NAMALWA (cell line): ENCODE measurements at regions not wholly inside any gene's neighbourhood (a gene's known extent, or its start where the extent isn't known, plus 50 kb on each side); places are given as distances from the start of the nearest gene placed in this dataset.
A peak's percentile ranks its signal among the peaks of the same experiment; 100 is the strongest.
"Not testable (repeated sequence)": the region's sequence is repeated elsewhere in the genome, so short reads cannot be mapped to it uniquely, and the experiment has no call there.

ENCODE experiments used
- DNase-seq: peaks from one replicate; pipeline ENCODE4 v3.0.0-alpha.2; 2015; ENCODE audit warnings: low spot score

DNA sequence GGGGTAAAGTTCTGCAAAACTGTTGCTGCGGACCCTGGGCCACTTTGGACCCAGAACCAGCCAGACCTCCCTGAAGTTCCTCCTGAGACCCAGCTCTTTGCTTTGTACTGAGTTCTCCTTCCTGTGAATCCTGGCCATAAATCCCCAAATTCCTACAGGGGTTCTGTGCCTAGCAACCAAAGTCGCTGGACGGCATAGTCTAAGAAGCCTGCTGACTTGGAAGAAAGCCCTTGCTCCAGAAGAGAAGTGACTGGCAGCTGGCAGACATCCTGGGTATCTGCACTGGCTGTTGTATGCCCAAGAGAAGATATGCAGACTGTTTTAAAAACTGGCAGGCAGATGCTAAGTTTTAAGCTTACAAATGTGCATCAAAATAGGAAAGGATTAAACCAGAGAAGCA, 99.9 kb upstream of the SLC24A4 start:
- no peak for DNase-seq

- no peak for DNase-seq
Observed at GRCh38 chr14:92224358-92224954, 98.5 kb upstream of the SLC24A4 start.

DNA sequence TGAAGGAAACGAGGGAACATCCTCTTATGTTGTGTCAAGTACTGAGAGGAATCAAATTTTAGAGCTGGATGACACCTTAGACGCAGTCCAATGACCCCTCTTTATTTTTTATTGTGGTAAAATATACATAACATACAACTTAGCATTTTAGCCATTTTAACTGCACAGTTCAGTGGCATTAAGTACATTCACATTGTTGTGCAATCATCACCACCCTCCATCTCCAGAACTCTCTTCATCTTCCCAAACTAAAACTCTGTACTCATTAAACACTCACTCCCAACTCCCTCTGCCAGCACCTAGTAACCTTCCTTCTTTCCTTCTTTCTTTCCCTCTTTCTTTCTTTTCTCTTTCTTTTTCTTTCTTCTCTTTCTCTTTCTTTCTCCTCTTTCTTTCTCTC, 97.2 kb upstream of the SLC24A4 start:
- DNase-seq, result no peak

DNA sequence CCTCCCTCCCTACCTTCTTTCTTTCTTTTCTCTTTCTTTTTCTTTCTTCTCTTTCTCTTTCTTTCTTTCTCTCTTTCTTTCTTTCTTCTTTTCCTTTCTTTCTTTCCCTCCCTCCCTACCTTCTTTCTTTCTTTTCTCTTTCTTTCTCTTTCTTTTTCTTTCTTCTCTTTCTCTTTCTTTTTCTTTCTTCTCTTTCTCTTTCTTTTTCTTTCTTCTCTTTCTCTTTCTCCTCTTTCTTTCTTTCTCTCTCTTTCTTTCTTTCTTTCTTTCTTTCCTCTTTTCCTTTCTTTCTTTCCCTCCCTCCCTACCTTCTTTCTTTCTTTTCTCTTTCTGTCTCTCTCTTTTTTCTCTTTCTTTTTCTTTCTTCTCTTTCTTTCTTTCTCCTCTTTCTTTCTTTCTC, 96.8 kb upstream of the SLC24A4 start:
- not testable (repeated sequence) for DNase-seq

DNA sequence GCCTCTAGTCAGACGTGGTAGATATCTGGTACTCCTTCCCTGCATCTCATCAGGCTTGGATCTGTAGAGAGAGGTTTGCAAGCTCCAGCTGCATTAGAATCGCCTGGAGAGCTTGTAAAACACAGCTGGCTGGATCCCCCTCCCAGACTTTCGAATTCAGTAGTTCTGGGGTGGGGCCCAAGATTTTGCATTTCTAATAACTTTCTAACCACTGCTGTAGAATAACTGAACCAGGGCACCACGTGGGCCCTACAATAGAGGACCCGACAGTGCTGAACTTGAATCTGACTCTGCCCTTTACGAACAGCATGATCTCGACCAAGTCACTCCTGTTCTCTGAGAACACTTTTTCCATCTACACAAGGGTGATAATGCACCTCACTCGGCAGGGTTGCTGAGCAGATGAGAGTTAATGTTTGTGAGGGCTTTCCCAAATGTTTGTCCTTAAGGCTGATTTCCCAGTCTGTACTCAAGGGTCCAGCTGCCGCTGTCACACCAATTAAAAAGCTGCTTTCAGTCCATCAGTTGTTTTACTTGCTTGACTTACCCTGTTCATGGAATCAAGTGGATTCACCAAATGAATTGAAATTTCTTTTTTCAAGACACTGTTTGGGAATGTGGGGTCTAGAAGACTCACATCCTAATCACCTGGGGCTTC, 86.6 kb upstream of the SLC24A4 start:
- no peak for DNase-seq

DNA sequence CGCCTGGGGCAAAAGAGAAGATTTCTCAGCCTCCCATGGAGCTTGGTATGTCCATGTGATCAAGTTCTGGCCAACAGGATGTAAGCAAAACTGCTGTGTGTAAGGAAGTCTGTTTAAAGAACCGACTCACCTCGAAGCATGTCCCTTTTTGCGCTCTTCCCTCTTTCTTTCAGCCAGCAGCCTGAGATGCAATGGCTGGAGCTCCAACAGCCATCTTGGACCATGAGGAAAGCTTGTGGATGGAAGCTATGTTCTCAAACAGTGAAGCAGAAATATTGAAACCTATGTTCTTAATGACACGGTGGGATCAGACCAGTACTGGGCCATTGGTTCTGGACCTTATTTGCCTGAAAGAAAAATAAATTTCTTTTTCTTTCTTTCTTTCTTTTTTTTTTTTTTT, 82.3 kb upstream of the SLC24A4 start:
- DNase-seq, result no peak

GRCh38 chr14:92241966-92242595, 80.9 kb upstream of the SLC24A4 start:
- no peak for DNase-seq

DNA sequence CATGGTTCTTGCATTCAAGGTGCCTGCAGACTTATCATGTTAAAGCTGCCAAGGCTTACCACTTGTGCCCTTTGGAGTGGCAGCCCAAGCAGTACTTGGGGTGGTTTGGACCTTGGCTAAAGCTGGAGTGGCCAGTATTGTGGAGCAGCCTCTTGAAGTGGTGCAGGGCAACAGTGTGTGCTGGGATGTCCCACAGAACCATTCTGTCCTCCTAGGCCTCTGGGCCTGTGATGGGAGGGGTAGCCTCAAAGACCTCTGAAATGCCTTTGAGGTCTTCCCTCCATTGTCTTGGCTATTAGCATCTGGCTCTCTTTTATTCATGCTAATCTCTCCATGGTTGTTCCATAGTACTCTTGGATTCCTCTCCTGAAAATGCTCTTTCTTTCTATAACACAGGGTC, 78.2 kb upstream of the SLC24A4 start:
- DNase-seq, result no peak

DNA sequence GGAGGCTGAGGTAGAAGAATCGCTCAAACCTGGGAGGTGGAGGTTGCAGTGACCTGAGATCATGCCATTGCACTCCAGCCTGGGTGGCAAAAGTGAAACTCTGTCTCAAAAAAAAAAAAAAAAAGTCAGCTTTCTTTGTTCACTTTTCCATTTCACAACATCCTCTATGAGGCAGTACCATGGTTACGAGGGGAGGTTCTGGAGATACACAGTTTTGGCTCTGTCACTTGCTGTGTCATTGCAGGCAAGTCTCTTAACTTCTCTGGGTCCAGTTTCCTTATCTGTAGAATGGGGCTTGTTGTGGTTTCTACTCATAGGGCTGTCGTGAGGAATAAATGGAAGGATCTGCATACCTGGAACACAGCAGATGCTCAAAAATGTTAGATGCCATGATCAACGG, 75.6 kb upstream of the SLC24A4 start:
- no peak for DNase-seq

GRCh38 chr14:92247947-92248346, 75.0 kb upstream of the SLC24A4 start:
- no peak for DNase-seq

GRCh38 chr14:92248696-92249095, 74.3 kb upstream of the SLC24A4 start:
- no peak for DNase-seq

GRCh38 chr14:92250366-92250765, 72.6 kb upstream of the SLC24A4 start:
- DNase-seq, result not testable (repeated sequence)

DNA sequence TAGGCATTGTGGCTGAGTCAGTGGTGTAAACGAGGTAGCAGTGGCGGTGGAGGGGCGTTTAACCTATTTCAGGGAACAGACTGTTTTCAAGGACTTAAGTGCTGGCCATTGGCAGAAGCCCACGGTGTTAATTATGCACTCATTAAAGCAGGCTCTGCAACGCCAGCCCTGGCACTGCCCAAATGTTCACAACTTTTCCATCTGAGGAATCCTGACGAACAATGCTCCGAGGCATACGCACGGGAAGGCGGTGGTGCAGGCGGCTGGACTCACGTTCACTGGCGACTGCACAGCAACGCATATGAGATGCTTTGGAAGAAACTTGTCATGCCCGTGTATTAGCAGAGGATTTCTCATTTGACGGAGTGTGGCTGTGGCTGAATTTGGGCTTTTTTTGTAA, 70.6 kb upstream of the SLC24A4 start:
- no peak for DNase-seq

- DNase-seq, result no peak
Observed at GRCh38 chr14:92253381-92253894, 69.5 kb upstream of the SLC24A4 start.

DNA sequence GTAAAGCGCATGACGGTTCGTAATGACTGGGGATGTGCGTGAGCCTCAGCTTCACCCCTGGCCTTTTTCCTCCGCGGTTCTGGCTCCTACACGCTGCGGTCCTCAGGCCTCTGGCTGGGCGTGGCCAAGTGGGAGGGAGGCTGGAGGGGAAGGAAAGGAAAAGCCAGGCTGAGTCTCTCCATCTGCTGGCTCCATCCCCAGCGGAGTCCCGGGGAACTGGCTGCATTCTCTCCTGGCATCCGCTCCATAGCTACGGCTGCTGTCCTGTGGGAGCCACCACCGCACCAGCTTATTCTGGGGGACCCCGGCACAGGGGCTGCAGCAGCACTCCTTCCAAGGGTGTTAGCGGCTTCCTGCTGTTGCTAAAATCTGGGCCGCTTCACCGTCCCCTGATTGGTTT, 68.2 kb upstream of the SLC24A4 start:
- DNase-seq, result no peak

DNA sequence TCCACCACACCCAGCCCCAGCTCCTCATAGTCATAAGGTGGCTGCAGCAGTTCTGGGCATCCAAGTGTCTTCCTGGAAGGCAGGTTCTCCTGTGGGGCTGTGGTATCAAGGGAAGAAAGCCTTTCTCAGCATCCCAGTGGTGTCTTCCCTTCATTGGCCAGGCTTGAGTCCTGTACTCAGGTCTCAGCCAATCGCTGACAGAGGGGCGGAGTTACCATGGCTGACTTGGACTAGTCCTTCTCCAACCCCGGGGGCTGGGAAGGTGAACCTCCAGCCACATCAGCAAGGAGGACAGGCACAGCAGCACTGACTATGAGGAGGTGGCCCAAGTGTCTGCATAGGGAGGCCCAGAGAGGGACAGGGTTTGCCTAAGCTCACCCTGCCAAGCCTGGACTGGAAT, 64.0 kb upstream of the SLC24A4 start:
- no peak for DNase-seq

- peak; percentile 4 for DNase-seq
Observed at GRCh38 chr14:92259613-92260357, 63.2 kb upstream of the SLC24A4 start.

DNA sequence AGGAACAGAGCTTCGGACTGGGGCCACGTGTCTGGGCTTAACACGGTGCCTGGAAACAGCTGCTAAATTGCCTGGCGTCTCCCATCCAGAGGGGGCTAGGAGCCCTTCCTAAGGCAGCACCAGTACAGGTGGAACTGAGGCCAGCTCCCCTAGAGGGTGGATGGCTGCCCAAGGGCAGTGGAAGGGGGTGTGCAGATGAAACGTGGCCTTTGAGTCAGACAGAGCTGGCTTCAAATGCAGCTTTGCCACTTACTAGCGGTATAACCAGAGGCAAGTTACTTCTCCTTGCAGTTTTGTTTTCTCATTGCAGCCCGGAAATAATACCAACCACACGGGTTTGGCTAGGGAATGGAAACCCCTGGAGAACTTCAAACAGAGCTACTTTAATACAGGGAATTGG, 59.3 kb upstream of the SLC24A4 start:
- DNase-seq, result no peak

DNA sequence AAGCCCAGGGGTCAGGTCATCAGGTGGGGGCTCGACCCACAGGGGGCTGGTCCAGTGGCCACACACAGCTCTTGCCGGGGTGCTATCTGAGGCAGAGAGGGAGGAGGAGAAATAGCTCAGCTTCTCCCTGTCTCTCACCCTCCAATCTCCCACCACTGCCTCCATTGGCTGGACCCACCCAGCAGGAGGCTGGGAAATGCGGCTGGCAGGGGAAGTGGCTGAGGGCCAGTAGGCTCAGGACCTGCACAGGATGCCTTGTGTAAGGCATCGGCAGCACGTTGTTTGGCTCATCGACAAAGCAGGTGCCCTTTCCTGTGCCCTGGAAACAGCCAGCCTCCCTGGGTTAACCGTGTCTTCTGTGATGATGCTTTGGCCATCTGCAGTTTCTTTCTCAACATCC, 58.8 kb upstream of the SLC24A4 start:
- DNase-seq, result no peak

DNA sequence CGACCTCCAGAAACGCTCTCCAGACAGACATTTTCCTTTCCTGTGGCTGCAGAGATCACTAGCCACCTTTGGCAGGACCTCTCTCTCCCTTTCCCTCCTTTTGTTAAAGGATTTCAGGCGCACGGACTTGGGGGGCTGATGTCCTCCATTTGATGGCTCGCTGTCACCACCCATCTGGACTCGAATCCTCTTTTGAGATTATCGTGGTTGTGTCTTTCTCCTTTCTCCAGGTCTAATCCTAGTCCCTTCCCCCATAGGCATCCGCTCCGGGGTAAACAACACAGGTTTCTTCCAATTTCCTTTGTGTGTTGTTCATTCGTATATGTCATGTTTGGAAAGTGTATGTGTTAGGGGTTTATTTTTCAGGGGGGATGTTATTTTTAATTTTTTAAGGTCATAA, 56.7 kb upstream of the SLC24A4 start:
- no peak for DNase-seq
